H9 (cell line): ENCODE measurements at regions not wholly inside any gene's neighbourhood (a gene's known extent, or its start where the extent isn't known, plus 50 kb on each side); places are given as distances from the start of the nearest gene placed in this dataset.

Experiments used
- DNase-seq: peaks from one replicate; pipeline ENCODE4 v3.0.0-alpha.2; 2017
- H2AFZ ChIP-seq: one replicate; pipeline ENCODE4 v1.6.1; 2013; ENCODE audit warnings: mild to moderate bottlenecking, low read length, control low read depth, moderate library complexity
- H2AK5ac ChIP-seq: 2 replicates; pipeline ENCODE4 v1.6.1; 2013; ENCODE audit warnings: low read length, control low read depth, mixed read lengths; ENCODE audit not compliant: insufficient read length
- H2BK120ac ChIP-seq: one replicate; pipeline ENCODE4 v1.6.1; 2013; ENCODE audit warnings: low read depth, mild to moderate bottlenecking, low read length, control low read depth, inconsistent platforms; ENCODE audit not compliant: poor library complexity, severe bottlenecking
- H2BK12ac ChIP-seq: 2 replicates; pipeline ENCODE4 v1.6.1; 2013; ENCODE audit warnings: low read length, control low read depth, mixed read lengths, low read depth; ENCODE audit not compliant: insufficient read length
- H2BK15ac ChIP-seq: 2 replicates; pipeline ENCODE4 v1.6.1; 2013; ENCODE audit warnings: low read depth, low read length, control low read depth
- H2BK20ac ChIP-seq: one replicate; pipeline ENCODE4 v1.6.1; 2013; ENCODE audit warnings: low read depth, mild to moderate bottlenecking, low read length, control low read depth, inconsistent platforms; ENCODE audit not compliant: poor library complexity, severe bottlenecking
- H2BK5ac ChIP-seq: 2 replicates; pipeline ENCODE4 v1.6.1; 2013; ENCODE audit warnings: low read length, control low read depth, mixed read lengths; ENCODE audit not compliant: insufficient read length
- H3K14ac ChIP-seq: 2 replicates; pipeline ENCODE4 v1.6.1; 2013; ENCODE audit warnings: low read length, control low read depth; ENCODE audit not compliant: insufficient read depth
- H3K18ac ChIP-seq: 2 replicates; pipeline ENCODE4 v1.6.1; 2013; ENCODE audit warnings: low read depth, mild to moderate bottlenecking, mixed read lengths, low read length, control low read depth; ENCODE audit not compliant: insufficient read length
- H3K23ac ChIP-seq: 2 replicates; pipeline ENCODE4 v1.6.1; 2013; ENCODE audit warnings: low read length, control low read depth, mixed read lengths, low read depth; ENCODE audit not compliant: insufficient read length
- H3K23me2 ChIP-seq: 2 replicates; pipeline ENCODE4 v1.6.1; 2013; ENCODE audit warnings: low read depth, mild to moderate bottlenecking, mixed read lengths, low read length, control low read depth; ENCODE audit not compliant: insufficient read length, poor library complexity, severe bottlenecking
- H3K27ac ChIP-seq: 2 replicates; pipeline ENCODE4 v1.5.1; 2013; ENCODE audit warnings: low read length, control low read depth, mixed read lengths, low read depth; ENCODE audit not compliant: insufficient read length
- H3K27me3 ChIP-seq: 2 replicates; pipeline ENCODE4 v1.6.1; 2013; ENCODE audit warnings: low read length, control low read depth, inconsistent platforms; ENCODE audit not compliant: insufficient read depth
- H3K4ac ChIP-seq: 2 replicates; pipeline ENCODE4 v1.6.1; 2013; ENCODE audit warnings: low read depth, mild to moderate bottlenecking, control low read depth, inconsistent platforms, low read length, moderate library complexity
- H3K4me1 ChIP-seq: 2 replicates; pipeline ENCODE4 v1.6.1; 2013; ENCODE audit warnings: low read length, control low read depth, inconsistent platforms; ENCODE audit not compliant: insufficient read depth
- H3K4me2 ChIP-seq: 2 replicates; pipeline ENCODE4 v1.6.1; 2013; ENCODE audit warnings: low read length, control low read depth, mixed read lengths; ENCODE audit not compliant: insufficient read length, insufficient read depth
- H3K56ac ChIP-seq: 2 replicates; pipeline ENCODE4 v1.6.1; 2013; ENCODE audit warnings: low read depth, mild to moderate bottlenecking, mixed read lengths, low read length, control low read depth; ENCODE audit not compliant: insufficient read length
- H3K79me1 ChIP-seq: 2 replicates; pipeline ENCODE4 v1.6.1; 2013; ENCODE audit warnings: low read depth, mild to moderate bottlenecking, moderate library complexity, low read length, control low read depth, inconsistent platforms; ENCODE audit not compliant: insufficient read depth, poor library complexity, severe bottlenecking
- H3K79me2 ChIP-seq: 2 replicates; pipeline ENCODE4 v1.6.1; 2013; ENCODE audit warnings: low read length, control low read depth, inconsistent platforms; ENCODE audit not compliant: insufficient read depth
- H3K9ac ChIP-seq: 2 replicates; pipeline ENCODE4 v1.6.1; 2013; ENCODE audit warnings: low read length, control low read depth, mixed read lengths; ENCODE audit not compliant: insufficient read length; ENCODE audit errors: extremely low read depth
- H3K9me3 ChIP-seq: one replicate; pipeline ENCODE4 v1.6.1; 2013; ENCODE audit warnings: low read depth, low read length, inconsistent platforms; ENCODE audit not compliant: control insufficient read depth
- H3T11ph ChIP-seq: one replicate; pipeline ENCODE4 v1.6.1; 2013; ENCODE audit warnings: mild to moderate bottlenecking, low read length, control low read depth, inconsistent platforms
- H4K20me1 ChIP-seq: one replicate; pipeline ENCODE4 v1.6.1; 2013; ENCODE audit not compliant: control insufficient read depth, insufficient read length, insufficient read depth
- H4K5ac ChIP-seq: 2 replicates; pipeline ENCODE4 v1.6.1; 2013; ENCODE audit warnings: low read depth, mild to moderate bottlenecking, mixed read lengths, low read length, control low read depth; ENCODE audit not compliant: insufficient read length
- H4K8ac ChIP-seq: replicated peaks from 2 replicates; pipeline ENCODE4 v1.6.1; 2013; ENCODE audit warnings: low read length, control low read depth, mixed read lengths, low read depth; ENCODE audit not compliant: insufficient read length
- H4K91ac ChIP-seq: 2 replicates; pipeline ENCODE4 v1.6.1; 2013; ENCODE audit warnings: low read depth, mild to moderate bottlenecking, moderate library complexity, mixed read lengths, low read length, control low read depth; ENCODE audit not compliant: insufficient read length
- H3K27ac Mint-ChIP-seq, 3 experiments: 2 replicates in 2 of 3; 3 replicates in 1 of 3; pipeline ENCODE4 v1.8.0; 2020 to 2021; ENCODE audit warnings: mixed read lengths in 3 of 3, mild to moderate bottlenecking in 1 of 3, moderate library complexity in 1 of 3
- H3K27me3 Mint-ChIP-seq: 2 replicates; pipeline ENCODE4 v1.8.0; 2021; ENCODE audit warnings: low read depth, mild to moderate bottlenecking, moderate library complexity, mixed read lengths
- H3K36me3 Mint-ChIP-seq, 3 experiments: 2 replicates in 2 of 3; 3 replicates in 1 of 3; pipeline ENCODE4 v1.8.0; 2020 to 2021; ENCODE audit warnings: low read depth in 3 of 3, mixed read lengths in 3 of 3; ENCODE audit not compliant: insufficient read depth in 1 of 3
- H3K4me1 Mint-ChIP-seq, 2 experiments: 2 replicates each; pipeline ENCODE4 v1.8.0; 2020; ENCODE audit warnings: mixed read lengths in 2 of 2
- H3K4me3 Mint-ChIP-seq, 2 experiments: 2 replicates in 1 of 2; 3 replicates in 1 of 2; pipeline ENCODE4 v1.8.0; 2020 to 2021; ENCODE audit warnings: mild to moderate bottlenecking in 2 of 2, mixed read lengths in 2 of 2, moderate library complexity in 1 of 2
- H3K9me3 Mint-ChIP-seq, 2 experiments: 2 replicates in 1 of 2; 3 replicates in 1 of 2; pipeline ENCODE4 v1.8.0; 2020; ENCODE audit warnings: mild to moderate bottlenecking in 2 of 2, mixed read lengths in 2 of 2, moderate library complexity in 1 of 2
- CTCF ChIP-seq: fragments of 200-600 bp; sonication (generic); conservative IDR thresholded peaks from 3 replicates; pipeline ENCODE4 v1.8.0; 2021; ENCODE audit warnings: antibody characterized with exemption, mild to moderate bottlenecking
- WGBS: extraction: QIAGEN DNeasy Blood & Tissue Kit; methylation state at CpG from one replicate; pipeline ENCODE4 v1.1.7; 2013; ENCODE audit warnings: missing lambda C conversion rate, low lambda C conversion rate, mixed read lengths; ENCODE audit not compliant: insufficient read length; ENCODE audit errors: extremely low coverage; 5-methylcytosine and 5-hydroxymethylcytosine counted together

GRCh38 chr5:89045216-89045615 lies 162.2 kb upstream of the MEF2C start:
- no peak overlapping the region for H2BK12ac ChIP-seq
- no peak overlapping the region for H3K9ac ChIP-seq
- H2BK15ac ChIP-seq = no peak overlapping the region
- H4K91ac ChIP-seq = no peak overlapping the region
- no peak overlapping the region for H2BK120ac ChIP-seq
- no peak overlapping the region for H3K23ac ChIP-seq
- no peak overlapping the region for H3K27ac ChIP-seq
- H3K27ac Mint-ChIP-seq = no peak overlapping the region
- H3K9me3 ChIP-seq = peaks cover 5% of the 10 kb centered on the region
- no peak overlapping the region for H3K14ac ChIP-seq
- H3K56ac ChIP-seq = no peak overlapping the region
- H4K8ac ChIP-seq = no peak overlapping the region
- no peaks in the 10 kb centered on the region for H3K79me1 ChIP-seq
- no peaks in the 10 kb centered on the region for H3K79me2 ChIP-seq
- H3K9me3 Mint-ChIP-seq = peaks cover 11% of the 10 kb centered on the region in 2 experiments
- no peaks in the 10 kb centered on the region for H4K20me1 ChIP-seq
- peaks cover 8% of the 10 kb centered on the region in 2 experiments for H3K4me1 Mint-ChIP-seq
- peaks cover 6 to 11% (median 7%) of the 10 kb centered on the region in 3 experiments for H3K36me3 Mint-ChIP-seq
- no peak overlapping the region for H3K4me2 ChIP-seq
- no peaks in the 10 kb centered on the region for H3K27me3 Mint-ChIP-seq
- no peak overlapping the region for H3K18ac ChIP-seq
- no peak overlapping the region for H3K4me3 Mint-ChIP-seq
- no peak overlapping the region for H2BK5ac ChIP-seq
- H4K5ac ChIP-seq = no peak overlapping the region
- H2BK20ac ChIP-seq = no peak overlapping the region
- TF ChIP-seq CTCF = no peak
- DNase-seq = no peak
- WGBS = no CpG with 5 or more reads among the region's 3 CpGs
- no peak overlapping the region for H3K4ac ChIP-seq
- H3T11ph ChIP-seq = no peak overlapping the region
- H3K27me3 ChIP-seq = no peaks in the 10 kb centered on the region
- no peak overlapping the region for H2AFZ ChIP-seq
- H3K4me1 ChIP-seq = peaks cover 8% of the 10 kb centered on the region
- H2AK5ac ChIP-seq = no peak overlapping the region
- no peaks in the 10 kb centered on the region for H3K23me2 ChIP-seq
